Cerebellar cortex (tissue), 1 donor: ENCODE measurements at regions not wholly inside any gene's neighbourhood (a gene's known extent, or its start where the extent isn't known, plus 50 kb on each side); places are given as distances from the start of the nearest gene placed in this dataset.
"Not testable (repeated sequence)": the region's sequence is repeated elsewhere in the genome, so short reads cannot be mapped to it uniquely, and the experiment has no call there.

Source experiments
- DNase-seq: peaks from one replicate; pipeline ENCODE4 v3.0.0-alpha.2; 2015; ENCODE audit warnings: low spot score

GRCh38 chr16:8110572-8111514 is 479.5 kb downstream of the TMEM114 start:
- DNase-seq = no peak

GRCh38 chr16:8109510-8110369 is 480.6 kb downstream of the TMEM114 start:
- no peak for DNase-seq

- DNase-seq = no peak
Measured at GRCh38 chr16:8108991-8109509, 481.3 kb downstream of the TMEM114 start.

GRCh38 chr16:8107296-8107695 is 483.0 kb downstream of the TMEM114 start:
- no peak for DNase-seq

GRCh38 chr16:8103649-8104289 is 486.5 kb downstream of the TMEM114 start:
- no peak for DNase-seq

GRCh38 chr16:8099586-8099985 is 490.7 kb downstream of the TMEM114 start:
- no peak for DNase-seq

- DNase-seq = no peak
Measured at GRCh38 chr16:8098947-8099512, 491.3 kb downstream of the TMEM114 start.

GRCh38 chr16:8096211-8096610 is 494.1 kb downstream of the TMEM114 start:
- DNase-seq = peak; percentile 63

GRCh38 chr16:8094696-8095095 is 495.6 kb downstream of the TMEM114 start:
- DNase-seq = no peak

GRCh38 chr16:8088820-8089338 is 501.4 kb downstream of the TMEM114 start:
- no peak for DNase-seq

GRCh38 chr16:8087597-8088289 is 502.6 kb downstream of the TMEM114 start:
- no peak for DNase-seq

GRCh38 chr16:8087146-8087545 is 503.2 kb downstream of the TMEM114 start:
- DNase-seq = no peak

GRCh38 chr16:8084882-8085281 is 505.4 kb downstream of the TMEM114 start:
- no peak for DNase-seq

GRCh38 chr16:8084302-8084701 is 506.0 kb downstream of the TMEM114 start:
- no peak for DNase-seq

- DNase-seq = no peak
Measured at GRCh38 chr16:8083560-8083959, 506.8 kb downstream of the TMEM114 start.

- DNase-seq = no peak
Measured at GRCh38 chr16:8080817-8081216, 509.5 kb downstream of the TMEM114 start.

GRCh38 chr16:8075271-8075670 is 515.0 kb downstream of the TMEM114 start:
- DNase-seq = peak; percentile 24

GRCh38 chr16:8070506-8070905 is 519.8 kb downstream of the TMEM114 start:
- peak; percentile 84 for DNase-seq

- DNase-seq = not testable (repeated sequence)
Measured at GRCh38 chr16:8068225-8068624, 522.1 kb downstream of the TMEM114 start.

- DNase-seq = peak; percentile 24
Measured at GRCh38 chr16:8063159-8063558, 527.2 kb downstream of the TMEM114 start.

- DNase-seq = no peak
Measured at GRCh38 chr16:8062677-8063076, 527.6 kb downstream of the TMEM114 start.
